GM19372 (cell line): ENCODE measurements at regions not wholly inside any gene's neighbourhood (a gene's known extent, or its start where the extent isn't known, plus 50 kb on each side); places are given as distances from the start of the nearest gene placed in this dataset.
A peak's percentile ranks its signal among the peaks of the same experiment; 100 is the strongest.
"Not testable (repeated sequence)": the region's sequence is repeated elsewhere in the genome, so short reads cannot be mapped to it uniquely, and the experiment has no call there.

Experiments used
- ATAC-seq: cut with Tn5 transposase; IDR thresholded peaks from one replicate; pipeline ENCODE4 v1.9.1; 2021; ENCODE audit warnings: mild to moderate bottlenecking, low read depth, moderate library complexity; ENCODE audit not compliant: unreplicated experiment

DNA sequence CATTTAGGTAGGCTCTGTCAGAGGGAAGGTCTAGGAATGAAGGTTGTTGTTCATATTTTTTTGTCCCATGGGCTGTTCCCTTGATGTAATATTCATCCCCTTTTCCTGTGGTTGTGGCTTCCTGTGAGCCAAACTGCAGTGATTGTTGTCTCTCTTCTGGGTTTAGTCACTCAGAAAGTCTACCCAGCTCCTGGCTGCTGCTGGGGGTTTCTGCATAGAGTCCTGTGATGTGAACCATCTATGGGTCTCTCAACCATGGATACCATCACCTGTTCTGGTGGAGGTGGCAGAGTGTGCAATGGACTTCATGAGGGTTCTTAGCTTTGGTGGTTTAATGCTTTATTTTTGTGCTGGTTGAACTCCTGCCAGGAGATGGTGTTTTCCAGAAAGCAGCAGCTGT lies 122.8 kb downstream of the ZC4H2 start:
- ATAC-seq = no peak

DNA sequence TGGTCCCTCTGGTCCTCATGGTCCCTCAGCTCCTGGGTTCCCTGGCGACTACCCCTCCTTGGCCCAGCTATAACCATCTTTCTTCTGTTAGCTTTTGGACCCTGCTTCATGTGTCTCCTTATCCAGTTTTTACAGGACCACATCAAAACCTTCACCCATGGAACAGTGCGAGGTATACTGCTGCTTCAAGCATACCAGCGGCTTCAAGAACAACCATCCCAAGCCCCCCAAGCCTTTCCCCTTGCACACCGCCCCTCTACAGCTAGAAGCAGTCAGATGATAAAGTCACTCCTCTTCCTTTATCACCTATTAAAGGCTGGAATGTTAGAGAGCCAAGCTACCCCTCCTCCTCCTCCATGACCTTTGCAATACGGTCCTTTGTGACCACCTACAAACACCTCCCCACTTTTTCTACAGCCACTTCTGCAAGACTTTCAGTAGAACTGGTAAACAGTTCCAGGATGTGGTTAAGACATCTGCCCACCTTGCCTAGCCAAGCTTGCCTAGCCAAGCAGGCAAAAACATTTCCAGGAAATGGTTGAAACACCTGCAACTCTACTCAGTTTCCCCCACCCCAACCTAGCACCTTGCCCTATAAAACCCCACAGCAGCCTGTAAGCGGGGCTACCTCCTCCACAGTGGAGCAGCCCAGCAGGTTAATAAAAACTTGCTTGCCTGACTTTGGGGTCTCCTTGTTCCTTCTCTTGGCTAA lies 125.7 kb downstream of the ZC4H2 start:
- peak; percentile 60 for ATAC-seq

DNA sequence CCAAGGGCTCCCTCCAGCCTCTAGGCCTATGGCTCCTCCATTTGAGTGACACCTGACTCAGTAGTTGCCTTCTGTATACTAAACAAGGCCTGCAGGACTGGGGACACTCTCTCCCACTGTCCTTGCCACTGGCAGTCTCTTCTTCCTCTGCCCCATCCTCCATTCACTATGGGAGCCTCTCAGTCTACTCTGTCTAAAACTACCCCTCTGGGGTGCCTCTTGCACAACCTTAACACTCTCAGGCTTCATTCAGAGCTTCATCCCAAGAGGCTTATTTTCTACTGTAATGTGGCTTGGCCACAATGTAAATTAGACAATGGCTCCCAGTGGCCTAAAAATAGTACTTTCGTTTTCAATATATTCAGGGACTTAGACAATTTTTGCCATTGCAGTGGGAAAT lies 133.0 kb downstream of the ZC4H2 start:
- no peak for ATAC-seq

DNA sequence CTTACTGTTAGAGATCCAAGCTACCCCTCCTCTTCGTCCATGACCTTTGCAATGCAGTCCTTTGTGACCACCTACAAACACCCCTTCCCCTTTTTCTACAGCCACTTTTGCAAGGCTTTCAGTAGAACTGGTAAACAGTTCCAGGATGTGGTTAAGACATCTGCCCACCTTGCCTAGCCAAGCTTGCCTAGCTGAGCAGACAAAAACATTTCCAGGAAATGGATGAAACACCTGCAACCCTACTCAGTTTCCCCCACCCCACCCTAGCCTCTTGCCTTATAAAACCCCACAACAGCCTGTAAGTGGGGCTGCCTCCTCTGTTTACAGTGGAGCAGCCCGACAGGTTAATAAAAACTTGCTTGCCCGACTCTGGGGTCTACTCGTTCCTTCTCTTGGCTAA lies 133.8 kb downstream of the ZC4H2 start:
- ATAC-seq = peak; percentile 90

DNA sequence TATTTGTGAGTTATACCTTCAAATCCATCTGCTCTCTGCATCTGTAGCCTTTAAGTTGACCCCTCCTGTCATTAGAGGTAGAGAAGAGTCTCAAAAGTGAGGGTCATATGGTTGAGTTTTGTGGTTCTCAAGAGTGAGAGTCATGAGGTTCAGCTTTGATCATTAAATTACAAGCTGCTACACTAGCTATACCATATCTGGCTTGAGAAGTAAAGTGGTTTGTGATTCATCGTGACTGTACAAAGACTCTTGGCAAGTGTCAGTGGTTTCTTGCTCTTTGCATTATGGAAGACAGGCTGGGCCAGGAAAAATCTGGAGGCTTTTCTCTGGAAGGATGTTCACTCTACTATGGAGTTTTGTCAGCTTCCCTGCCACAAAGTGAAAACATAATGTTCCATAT lies 170.6 kb downstream of the ZC4H2 start:
- ATAC-seq = no peak

DNA sequence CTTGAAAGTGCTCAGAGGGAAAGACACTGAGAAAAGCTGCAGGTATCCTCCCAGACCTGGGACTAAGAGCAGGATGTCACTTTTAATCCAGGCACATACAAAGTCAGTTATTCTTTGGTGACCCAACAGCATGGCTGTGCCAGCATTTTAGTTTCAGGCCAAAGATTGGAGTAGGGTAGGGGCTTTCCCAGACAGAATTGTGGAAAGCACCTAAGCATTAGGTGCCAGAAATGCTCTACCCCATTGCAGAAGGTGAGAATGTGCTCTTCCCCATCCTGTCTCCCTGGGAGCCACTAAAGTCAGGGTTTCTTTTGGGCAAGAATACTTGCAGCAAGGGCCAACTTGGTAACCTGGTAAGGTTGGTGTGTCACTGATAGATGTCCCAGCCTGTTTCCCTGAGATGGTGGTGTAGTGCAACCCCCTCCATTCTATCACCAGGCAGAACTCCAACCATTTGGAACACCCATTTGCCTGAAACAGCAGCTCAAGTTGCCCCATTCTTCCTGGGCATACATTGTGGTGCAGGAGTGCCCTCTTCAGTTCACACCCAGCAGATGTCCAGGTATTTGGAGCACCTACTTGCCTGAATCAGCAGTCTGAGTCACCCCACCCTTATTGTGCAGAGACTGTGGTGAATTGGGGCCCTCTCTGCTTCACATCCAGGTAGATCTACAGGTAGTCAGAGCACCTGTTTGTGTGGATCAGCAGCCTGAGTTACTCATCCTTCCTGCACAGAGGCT lies 183.5 kb downstream of the ZC4H2 start:
- no peak for ATAC-seq

DNA sequence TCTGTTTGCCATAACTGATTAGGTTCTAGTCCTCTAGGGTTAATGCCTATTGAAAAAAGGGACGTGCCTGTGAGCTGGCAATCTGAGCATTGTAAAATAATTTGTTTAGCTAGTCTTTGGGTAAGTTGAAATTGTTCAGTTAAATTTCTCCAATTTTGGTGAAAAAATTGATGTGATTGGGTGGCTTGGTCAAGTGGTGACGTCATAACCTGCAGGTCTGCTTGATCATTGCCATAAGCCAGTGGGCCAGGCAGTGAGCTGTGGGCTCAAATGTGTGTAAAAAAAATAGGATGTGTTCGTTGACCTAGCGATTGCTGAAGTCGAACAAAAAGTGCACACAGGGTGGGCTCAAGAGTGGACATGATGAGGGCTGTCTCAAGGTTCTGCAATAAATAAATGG lies 193.3 kb downstream of the ZC4H2 start:
- no peak for ATAC-seq

DNA sequence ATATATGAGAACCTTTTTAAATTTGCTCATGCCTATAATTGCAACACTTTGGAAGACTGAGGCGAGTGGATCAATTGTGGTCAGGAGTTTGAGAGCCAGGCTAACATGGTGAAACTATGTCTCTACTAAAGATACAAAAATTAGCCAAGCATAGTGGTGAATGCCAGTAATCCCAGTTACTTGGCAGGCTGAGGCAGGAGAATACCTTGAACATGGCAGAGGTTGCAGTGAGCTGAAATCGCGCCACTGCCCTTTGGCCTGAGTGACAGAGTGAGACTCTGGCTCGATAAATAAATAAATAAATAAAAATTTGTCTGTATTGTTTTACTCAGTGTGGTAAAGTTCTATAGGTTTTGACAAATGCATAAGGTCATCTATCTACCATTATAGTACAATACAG lies 218.2 kb downstream of the ZC4H2 start:
- ATAC-seq = no peak

DNA sequence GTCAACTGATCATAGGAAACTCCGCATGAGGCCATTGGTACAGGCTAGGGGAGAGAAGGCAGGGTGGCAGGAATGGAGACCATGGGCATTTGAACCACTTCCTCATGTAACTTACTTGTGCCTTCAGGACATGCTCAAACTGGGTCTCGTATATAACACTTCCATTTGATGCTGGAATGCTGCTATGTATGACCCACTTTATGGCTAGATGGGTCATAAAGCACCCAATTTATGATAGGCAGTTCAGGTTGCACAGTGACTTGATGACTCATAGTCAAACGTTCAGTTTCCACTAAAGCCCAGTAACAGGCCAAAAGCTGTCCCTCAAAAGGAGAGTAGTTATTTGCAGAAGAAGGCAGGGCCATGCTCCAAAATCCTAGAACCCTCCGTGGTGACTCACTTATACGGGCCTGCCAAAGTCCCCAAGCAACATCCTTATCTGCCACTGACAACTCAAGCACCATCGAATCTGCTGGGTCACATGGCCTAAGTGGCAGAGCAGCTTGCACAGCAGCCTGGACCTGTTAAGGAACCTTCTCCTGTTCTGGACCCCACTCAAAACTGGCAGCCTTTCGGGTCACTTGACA lies 236.4 kb downstream of the ZC4H2 start:
- ATAC-seq = no peak

DNA sequence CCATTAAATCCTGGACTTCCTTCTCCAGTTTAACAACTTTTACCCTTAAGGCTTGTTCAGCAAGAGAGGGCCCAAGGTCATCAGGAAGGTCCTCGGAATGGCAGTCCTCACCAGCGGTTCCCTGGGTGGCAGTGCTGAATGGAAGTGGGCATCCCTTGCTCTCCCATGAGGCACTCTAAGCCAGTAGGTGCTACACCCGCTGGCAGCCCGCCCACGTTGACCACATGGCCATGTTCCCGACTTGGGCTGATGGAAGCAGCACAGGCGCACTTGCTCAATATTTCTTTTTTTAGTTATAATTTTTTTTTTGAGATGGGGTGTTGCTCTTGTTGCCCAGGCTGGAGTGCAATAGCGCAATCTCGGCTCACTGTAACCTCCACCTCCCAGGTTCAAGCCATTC lies 277.9 kb downstream of the ZC4H2 start:
- ATAC-seq = no peak

DNA sequence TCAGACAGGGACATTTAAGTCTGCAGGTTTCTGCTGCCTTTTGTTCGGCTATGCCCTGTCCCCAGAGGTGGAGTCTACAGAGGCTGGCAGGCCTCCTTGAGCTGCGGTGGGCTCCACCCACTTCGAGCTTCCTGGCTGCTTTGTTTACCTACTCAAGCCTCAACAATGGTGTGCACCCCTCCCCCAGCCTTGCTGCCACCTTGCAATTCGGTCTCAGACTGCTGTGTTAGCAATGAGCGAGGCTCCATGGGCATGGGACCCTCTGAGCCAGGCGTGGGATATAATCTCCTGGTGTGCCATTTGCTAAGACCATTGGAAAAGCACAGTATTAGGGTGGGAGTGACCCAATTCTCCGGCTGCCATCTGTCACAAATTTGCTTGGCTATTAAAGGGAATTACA lies 280.9 kb downstream of the ZC4H2 start:
- not testable (repeated sequence) for ATAC-seq

DNA sequence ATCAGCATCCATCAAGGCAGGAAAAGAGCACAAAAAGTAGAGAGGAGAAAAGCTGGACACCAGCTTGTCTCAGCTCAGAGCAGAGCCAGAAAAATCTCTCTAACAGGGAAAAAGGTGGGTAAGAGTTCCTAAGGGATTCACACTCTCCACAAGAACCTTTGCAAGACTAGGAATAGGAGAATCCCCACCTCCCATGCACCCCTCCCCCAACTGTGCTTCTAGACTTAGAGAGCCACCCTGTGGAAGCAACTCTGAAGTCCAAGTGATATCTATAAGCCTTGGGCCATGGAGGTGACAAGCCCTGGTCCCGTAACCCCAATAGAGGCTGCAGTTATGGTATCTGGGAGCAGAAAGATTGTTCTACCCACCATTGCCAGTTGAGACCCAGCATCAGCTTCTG lies 267.6 kb upstream of the MTMR8 start:
- ATAC-seq = no peak

DNA sequence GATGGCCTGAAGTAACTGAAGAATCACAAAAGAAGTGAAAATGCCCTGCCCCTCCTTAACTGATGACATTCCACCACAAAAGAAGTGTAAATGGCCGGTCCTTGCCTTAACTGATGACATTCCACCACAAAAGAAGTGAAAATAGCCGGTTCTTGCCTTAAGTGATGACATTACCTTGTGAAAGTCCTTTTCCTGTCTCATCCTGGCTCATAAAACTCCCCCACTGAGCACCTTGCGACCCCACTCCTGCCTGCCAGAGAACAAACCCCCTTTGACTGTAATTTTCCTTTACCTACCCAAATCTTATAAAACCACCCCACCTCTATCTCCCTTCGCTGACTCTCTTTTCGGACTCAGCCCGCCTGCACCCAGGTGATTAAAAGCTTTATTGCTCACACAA lies 262.0 kb upstream of the MTMR8 start:
- ATAC-seq = not testable (repeated sequence)

DNA sequence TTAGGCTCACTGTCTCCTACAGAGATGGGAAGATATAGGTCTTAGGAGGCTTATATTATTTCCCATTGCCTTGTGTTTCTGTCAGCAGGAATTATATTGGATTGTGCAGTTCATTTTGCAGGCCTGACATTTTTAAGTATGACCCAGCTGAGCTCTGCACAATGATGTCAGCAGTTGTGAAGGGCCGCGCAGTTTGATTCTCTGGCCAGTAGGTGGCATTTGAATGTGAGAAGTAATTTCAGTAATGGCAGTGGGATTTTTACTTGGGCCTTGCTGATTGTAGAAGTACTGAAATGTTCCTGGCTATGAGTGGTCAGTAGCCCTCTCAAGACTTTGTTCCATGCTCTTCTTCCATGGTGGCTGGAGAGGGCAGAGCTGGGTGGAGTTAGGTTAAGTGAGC lies 247.2 kb upstream of the MTMR8 start:
- ATAC-seq = no peak
